GM10847 (cell line): ENCODE measurements at regions not wholly inside any gene's neighbourhood (a gene's known extent, or its start where the extent isn't known, plus 50 kb on each side); places are given as distances from the start of the nearest gene placed in this dataset.

Experiments
- POLR2A ChIP-seq: IDR thresholded peaks from 2 replicates; pipeline ENCODE4 v1.6.1; 2011; ENCODE audit not compliant: insufficient read length; ENCODE audit errors: extremely low read depth

DNA sequence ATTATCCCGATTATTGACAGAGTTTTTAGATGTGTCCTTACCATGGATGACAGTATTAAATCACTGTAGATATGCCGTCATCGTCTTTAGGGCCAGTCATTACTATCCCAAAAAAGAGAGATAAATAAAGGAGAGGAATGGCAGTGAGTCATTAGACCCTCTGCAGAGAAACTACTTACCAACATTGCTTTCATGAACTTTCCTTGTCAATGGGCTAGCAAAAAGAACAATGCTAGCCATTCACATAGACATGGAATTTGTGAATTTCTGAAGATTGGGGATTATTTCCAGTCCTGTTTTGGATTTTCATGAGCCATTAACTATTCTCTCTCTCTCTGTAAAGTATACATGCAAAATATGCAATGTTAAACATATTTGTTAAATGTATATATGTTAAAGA, 319.4 kb upstream of the FANCL start:
- TF ChIP-seq POLR2A: no peak

DNA sequence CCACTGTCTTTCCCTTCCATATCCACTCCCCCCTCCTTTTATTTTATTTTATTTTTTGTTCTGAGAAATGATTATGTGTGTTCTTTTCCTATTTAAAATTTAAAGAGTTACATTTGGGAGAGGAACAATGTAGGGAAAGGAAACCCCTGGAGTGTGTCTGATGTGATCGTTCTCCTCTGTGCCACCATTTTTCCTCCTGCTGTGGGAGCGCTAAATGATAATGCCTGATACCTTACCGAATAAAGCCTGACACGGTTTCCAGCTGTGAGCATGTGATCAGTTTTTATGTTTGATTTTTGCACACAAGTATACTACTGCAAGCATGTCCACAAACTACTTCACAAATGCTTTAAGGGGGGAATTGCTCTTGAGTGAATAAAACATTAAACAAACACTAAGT, 317.8 kb upstream of the FANCL start:
- TF ChIP-seq POLR2A: no peak

DNA sequence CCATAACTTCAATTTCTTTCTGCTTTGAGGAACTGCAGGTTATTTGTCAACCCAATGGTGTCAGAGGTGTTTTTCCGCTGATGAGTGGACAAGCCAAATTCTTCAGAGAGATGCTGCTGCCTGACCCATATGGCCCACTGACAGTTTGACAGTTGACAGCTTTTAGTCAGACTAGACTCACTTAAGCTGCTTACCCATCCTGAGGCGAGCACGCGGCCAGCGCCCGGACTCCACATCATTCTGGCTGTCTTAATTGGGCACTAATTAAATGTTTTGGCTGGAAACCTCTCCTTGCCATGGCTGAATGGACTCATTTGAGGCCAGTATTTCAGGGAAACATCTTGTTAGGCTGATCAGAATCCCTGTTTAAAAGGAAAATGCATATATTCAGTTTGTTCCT, 316.1 kb upstream of the FANCL start:
- no peak for TF ChIP-seq POLR2A

- no peak for TF ChIP-seq POLR2A
These were observed 312.8 kb upstream of the FANCL start for GRCh38 chr2:58553937-58554336.

DNA sequence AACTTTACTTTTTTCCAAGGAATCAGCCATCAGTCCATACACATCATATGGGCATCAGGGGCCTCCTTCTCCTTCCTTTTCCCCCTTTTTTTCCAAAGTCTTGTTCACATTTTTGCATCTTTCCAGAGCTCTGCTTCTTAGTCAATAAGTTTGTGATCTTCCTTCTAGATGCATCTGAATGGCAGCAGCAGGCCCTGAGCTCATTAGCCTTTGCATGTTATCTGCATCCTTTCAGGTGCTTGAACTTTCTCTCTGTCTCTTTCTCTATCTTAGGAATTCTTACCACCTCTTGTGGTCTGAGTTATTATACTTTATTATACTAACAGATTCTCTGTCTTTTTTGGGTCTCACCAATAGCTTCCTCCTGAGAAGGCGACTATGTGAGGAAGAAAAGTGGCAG, 312.4 kb upstream of the FANCL start:
- no peak for TF ChIP-seq POLR2A

GRCh38 chr2:58545300-58546280, 304.5 kb upstream of the FANCL start:
- TF ChIP-seq POLR2A: no peak

DNA sequence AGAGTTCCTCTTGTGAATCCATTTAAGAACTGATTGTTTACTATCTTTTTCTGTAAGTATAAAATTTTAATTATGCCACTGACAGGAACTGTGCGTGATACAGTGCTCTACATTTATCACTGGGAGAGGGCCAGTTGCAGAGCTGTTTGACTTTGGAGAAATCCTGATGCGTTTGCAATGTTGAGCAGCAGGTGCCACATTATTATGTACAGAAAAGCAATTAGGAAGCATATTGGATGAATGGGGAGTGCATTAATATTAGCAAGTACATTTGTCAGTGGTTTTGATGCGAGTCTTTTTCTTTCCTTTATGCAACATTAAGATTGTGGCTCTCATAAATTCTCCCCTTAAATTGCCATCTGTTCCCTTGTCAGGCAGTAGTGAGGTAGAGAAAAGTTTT, 302.3 kb upstream of the FANCL start:
- no peak for TF ChIP-seq POLR2A

DNA sequence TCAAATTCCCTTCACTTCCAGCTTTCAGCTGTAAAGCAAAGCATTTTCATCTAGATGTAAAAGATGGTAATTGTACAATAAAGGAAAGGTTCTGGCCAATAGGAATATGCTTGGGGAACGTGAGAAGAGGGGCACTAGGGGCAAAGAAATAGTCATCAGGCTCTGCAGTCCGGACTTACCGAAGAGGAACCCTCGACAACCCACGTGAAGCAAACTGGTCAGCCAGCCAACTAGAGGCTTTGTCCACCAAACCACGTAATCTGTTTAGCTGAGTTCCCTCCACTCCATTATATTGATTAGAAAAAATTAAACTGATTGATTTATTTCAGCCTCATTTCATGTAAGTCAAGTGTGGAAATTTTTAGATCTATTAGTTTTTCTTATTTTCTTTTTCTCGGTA, 300.4 kb upstream of the FANCL start:
- no peak for TF ChIP-seq POLR2A

DNA sequence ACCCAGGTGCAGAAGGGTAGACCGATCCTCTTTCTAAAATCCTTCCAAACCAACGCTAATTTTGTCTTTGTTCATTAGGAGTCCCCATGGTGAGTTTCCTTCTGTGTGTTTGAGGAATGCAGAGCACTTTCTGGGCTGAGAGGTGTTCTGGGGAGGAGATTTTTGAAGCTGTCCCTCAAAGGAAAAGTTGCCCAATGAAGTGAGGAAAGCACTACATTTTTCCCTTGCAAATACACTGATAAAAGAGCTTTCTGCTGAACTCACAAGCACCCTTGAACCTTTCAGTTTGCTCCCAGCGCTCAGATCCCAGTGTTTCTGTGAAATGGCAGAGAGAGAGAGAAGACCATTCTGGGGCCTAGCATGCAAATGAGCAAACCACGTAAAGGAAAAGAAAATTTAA, 299.6 kb upstream of the FANCL start:
- TF ChIP-seq POLR2A: no peak

- no peak for TF ChIP-seq POLR2A
These were observed 298.8 kb upstream of the FANCL start for GRCh38 chr2:58539973-58540372.

- TF ChIP-seq POLR2A: no peak
These were observed 294.9 kb upstream of the FANCL start for GRCh38 chr2:58535990-58536389.

DNA sequence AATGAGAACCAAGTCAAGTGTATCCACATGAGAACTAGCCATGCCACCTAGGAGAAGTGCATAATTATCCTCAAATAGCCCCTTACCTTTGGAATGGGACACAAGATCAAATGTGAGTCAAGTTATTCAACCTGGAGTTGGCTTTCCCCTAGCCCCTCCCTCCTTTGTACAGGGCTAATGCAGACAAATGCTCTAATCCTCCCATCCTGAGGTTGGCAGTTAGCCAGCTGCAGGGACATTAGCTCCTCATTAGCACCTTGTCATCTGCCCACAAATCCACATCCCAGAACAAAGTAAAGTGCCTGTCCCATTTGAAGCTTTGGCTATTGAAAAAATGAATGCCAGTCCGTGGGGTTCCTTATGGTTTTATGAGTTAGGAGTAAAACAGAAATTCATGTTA, 294.1 kb upstream of the FANCL start:
- TF ChIP-seq POLR2A: no peak

DNA sequence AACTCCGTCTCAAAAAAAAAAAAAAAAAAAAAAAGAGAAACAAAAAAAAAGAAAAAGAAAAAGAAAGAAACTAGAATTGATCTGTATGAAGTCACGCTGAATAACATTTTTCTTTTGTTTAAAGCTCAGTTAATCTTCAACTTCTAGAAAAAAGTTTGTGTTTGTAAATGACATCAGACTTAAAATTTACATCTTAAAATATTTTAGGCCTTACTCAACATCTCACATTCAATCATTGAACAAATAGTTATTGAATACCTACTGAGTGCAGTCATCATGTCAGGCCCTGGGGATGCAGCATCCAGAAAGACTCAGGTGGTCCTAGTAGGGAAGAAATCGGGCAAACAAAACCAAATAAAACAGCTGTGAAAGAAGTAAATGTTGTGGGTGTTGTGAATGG, 292.3 kb upstream of the FANCL start:
- no peak for TF ChIP-seq POLR2A

GRCh38 chr2:58532641-58533040, 291.5 kb upstream of the FANCL start:
- TF ChIP-seq POLR2A: no peak

DNA sequence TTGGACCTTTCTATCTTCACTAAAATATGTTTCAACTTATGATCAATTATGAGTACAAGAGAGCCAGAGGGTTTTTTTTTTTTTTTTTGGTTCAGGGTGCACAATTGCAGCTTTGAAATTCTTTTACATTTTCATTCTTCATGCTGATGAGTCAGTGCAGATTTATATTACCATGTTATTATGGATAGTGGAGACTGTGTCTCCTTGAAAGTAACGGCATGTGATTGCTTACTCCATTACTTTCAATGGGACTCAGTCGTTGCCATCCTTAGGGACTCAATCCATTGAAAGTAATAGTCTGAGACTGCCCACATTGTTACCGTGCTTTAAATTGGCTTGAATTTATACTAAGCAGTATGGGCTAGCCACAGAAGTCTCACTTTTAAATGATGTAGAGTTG, 286.5 kb upstream of the FANCL start:
- TF ChIP-seq POLR2A: no peak

- no peak for TF ChIP-seq POLR2A
These were observed 280.9 kb upstream of the FANCL start for GRCh38 chr2:58521803-58522554.

GRCh38 chr2:58520903-58521302, 279.8 kb upstream of the FANCL start:
- no peak for TF ChIP-seq POLR2A

DNA sequence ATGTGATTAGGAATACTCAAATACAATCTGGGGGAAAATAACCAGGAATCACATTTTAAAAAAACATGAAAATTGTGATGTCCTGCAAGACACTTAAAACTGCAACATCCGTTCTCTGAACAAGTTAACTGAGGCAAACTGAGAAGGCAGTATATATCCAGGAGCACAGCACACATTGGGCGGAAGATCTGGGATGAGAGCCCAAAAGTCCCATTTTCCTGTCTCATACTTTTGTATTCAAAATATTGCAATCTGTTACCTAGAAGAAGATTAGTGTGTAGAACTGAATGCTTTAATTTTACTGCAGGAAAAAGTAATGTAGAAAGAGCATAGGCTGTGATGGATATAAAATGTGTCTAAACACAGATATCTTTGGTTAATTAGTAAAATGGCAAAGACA, 276.8 kb upstream of the FANCL start:
- TF ChIP-seq POLR2A: no peak
